ENCODE measurements at regions not wholly inside any gene's neighbourhood (a gene's known extent, or its start where the extent isn't known, plus 50 kb on each side); places are given as distances from the start of the nearest gene placed in this dataset.

DNA sequence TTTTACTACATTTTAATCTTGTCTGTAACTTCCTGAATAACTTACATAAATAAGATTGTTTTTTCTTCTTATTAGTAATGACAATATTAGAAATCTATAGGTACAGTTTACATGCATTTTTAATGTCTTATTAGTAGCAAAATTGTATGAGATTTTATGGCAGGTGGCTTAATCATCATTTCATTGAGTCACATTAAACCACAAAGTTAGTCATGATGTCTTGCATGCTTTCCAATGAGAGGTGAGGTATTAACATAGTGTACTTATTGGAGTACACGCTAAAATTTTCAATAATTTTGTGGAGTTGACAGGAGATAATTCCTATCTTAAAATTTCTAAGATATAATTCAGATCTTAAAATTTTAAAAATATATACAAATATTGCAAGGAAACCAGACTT is 989.6 kb upstream of the ARRDC3 start:
- no peak for ATAC-seq
- H3K36me3 Mint-ChIP-seq = no peaks in the 10 kb centered on the region
- DNase-seq (ENCODE audit: low spot score in 2 of 2) = no peak
- no peak overlapping the region for H3K27ac Mint-ChIP-seq
- peaks cover 12 to 13% of the 10 kb centered on the region in 2 donors for H3K9me3 Mint-ChIP-seq

DNA sequence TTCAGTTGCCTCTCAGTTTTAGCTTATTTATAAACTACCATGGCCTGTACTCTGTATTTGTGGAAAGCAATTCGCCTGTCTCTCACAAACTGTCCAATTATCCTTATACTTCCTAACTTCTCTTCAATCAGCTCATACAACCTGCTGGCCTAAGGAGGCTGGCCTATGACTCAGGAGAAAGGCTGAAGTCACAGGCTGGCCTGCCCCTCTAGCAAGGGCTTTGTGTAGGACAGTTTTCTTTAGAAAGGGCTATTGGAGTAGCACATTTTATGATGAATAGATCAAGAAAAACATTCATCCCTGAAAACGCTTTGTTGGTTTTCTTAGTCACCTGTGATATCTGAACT is 988.7 kb upstream of the ARRDC3 start:
- H3K9me3 Mint-ChIP-seq = peaks cover 12 to 13% of the 10 kb centered on the region in 2 donors
- no peaks in the 10 kb centered on the region for H3K36me3 Mint-ChIP-seq
- ATAC-seq (no peak), DNase-seq (ENCODE audit: low spot score in 2 of 2) (no peak)
- H3K27ac Mint-ChIP-seq = no peak overlapping the region

DNA sequence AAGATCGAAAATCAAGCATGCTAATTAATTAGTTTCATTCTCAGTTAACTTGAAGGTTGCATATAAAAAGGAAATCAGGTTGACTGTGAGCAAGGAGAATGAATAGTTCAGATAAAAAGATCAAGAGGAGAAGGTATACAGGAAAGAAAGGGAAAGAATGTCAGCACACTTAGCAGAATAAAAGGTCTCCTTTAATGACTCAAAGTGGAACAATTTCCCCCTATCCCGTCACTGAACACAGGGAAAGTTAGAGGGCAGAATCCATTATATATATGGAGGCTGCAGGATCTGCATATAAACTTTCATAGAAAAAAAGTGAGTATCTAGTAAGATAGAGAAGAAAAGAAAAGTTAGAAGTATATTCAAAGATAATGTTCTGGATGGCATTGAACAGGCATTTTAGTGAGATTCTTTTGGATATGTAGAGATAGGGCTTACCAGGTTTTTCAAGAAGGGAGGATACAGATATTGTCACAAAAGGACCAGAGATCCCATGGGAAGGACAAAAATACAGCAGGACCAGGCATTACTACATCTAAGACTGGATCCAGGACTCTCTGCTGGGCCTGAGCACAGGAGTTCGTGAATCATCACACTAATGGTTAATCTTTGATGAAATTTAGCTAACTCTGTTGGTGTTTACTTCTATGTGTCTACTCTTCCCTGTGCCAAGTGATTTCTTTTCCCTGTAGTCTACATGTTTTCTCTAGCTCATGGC is 988.2 kb upstream of the ARRDC3 start:
- ATAC-seq = no peak
- no peak for DNase-seq (ENCODE audit: low spot score in 2 of 2)
- Mint-ChIP-seq H3K9me3 (peaks cover 12 to 13% of the 10 kb centered on the region in 2 donors), H3K36me3 (no peaks in the 10 kb centered on the region), H3K27ac (no peak overlapping the region)

DNA sequence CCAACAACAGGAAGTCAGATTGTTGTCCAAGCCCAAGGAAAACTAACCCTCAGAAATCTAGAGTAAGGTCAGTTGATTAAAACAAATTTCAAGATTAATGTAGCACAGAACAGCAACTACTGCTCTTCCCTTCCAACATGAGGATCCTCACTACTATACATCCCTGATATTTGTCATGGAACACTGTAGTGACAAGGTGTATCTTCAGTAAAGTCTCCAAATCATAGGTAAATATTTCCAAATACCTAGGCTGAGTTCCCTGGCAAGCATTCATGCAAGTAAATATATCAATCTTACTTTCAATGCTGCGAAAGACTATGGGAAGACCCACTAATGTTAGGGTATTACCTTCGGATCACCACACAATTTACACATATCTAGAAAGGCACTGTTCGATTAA is 986.9 kb upstream of the ARRDC3 start:
- Mint-ChIP-seq H3K36me3 (no peaks in the 10 kb centered on the region), H3K9me3 (peaks cover 12 to 13% of the 10 kb centered on the region in 2 donors), H3K27ac (no peak overlapping the region)
- no peak for DNase-seq (ENCODE audit: low spot score in 2 of 2)
- no peak for ATAC-seq

DNA sequence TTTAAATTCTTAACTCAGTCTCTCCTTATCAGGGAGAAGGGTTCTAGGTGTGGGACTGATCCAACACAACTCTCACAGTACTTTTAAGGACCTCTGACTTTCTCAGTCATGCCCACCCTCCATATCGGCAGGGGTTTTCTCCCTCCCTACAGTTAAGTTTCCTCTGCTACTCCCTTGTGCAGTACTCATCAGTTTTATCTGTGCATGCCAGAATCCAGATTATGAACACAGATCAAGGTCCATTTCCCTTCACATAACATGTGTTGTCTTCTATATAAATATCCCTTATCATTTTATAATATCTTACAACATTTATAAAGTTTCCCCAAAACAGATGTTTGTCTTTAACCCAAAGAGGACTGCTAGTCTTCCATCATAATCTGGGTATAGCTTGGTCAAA is 986.5 kb upstream of the ARRDC3 start:
- DNase-seq (ENCODE audit: low spot score in 2 of 2) (no peak), ATAC-seq (no peak)
- Mint-ChIP-seq H3K27ac (no peak overlapping the region), H3K36me3 (no peaks in the 10 kb centered on the region), H3K9me3 (peaks cover 12 to 13% of the 10 kb centered on the region in 2 donors)

DNA sequence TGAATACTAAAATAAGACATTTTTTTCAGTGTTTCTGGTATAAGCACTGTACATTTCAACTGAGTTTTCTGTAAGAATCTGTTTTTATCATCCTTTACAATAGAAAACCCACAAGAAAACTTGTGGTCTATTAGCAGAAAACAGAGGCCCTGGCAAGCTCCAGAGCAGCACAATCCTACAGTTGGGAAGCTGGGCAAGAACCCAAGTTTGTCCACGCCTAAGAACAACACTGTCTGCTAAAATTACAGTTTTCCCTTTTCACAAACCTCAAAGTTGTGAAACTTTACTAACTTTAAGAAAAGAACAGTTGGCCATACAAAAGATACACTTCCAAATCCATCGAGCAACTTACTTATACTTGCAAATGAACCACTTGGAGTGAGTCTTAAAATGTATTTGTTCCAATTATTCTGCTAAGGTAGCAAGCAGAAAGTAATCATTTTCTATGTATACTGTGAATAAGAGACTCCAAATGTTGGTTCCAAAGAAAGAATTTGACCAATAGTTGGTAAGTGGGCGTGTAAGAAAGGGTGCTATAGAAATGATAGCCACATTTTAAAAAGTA is 982.0 kb upstream of the ARRDC3 start:
- H3K9me3 Mint-ChIP-seq = peaks cover 5 to 11% of the 10 kb centered on the region in 2 donors
- DNase-seq (ENCODE audit: low spot score in 2 of 2) = no peak
- no peak overlapping the region for H3K27ac Mint-ChIP-seq
- ATAC-seq = no peak
- no peaks in the 10 kb centered on the region for H3K36me3 Mint-ChIP-seq

DNA sequence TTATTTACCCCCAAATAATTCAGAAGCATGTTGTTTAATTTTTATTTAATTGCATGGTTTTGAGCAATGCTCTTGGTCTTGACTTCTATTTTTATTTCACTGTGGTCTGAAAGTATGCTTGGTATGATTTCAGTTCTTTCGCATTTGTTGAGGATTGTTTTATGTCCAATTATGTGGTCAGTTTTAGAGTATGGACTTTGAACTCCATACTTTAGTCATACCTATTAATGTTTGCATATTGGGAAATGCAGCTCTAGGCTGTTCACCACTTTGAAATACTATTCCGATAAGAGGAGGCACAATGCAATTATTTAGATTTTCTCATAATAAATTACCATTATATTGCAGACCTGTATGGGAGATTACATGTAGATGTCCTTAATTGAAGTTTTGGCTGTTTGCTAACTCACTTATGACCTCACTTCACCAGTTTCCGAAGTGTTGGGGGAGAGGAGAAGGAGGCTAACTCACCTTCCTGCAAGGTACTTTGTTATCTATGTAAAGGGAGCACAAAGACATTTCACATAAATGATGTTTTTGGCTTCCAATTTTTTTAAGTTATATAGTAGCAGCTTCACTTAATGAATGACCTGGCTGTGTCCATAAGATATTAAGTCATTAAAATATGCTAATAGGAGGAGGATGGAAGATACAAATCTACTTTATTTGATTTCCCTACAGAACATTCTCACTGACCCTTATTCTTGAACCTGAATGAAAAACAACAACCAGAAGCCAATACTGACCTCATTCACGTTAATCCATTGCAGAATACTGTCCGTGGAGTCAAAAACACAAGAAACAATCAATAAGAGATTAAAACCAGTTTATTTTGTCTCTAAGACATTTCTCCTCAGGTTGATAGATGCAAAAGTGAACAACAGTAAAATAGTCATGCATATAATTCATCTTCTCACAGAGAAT is 970.3 kb upstream of the ARRDC3 start:
- no peak for DNase-seq (ENCODE audit: low spot score in 2 of 2)
- no peak overlapping the region for H3K27ac Mint-ChIP-seq
- ATAC-seq = no peak
- H3K9me3 Mint-ChIP-seq = peaks cover 30 to 32% of the 10 kb centered on the region in 2 donors
- H3K36me3 Mint-ChIP-seq = no peaks in the 10 kb centered on the region

DNA sequence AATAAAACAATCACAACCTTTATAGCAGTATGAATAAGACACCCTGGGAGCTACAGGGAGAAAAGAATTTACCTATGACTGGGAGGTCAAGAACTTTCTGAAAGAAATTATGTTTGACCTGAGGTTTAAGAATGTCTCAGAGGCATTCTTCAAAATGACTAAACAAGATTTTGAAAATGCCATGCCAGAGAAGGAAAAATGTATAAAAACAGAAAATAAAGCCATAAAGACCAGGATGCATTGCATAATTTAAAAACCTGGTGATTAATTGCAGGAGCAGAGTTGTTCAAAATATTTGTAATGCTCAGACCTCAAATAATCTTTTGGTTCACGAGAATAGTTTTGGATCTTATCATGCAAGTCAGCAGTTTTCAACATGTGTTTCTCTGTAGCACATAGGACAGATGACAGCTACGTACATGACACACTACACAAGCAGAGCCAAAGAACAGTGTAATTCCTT is 954.7 kb upstream of the ARRDC3 start:
- Mint-ChIP-seq H3K27ac (no peak overlapping the region), H3K9me3 (peaks cover 4 to 9% of the 10 kb centered on the region in 2 donors), H3K36me3 (no peaks in the 10 kb centered on the region)
- DNase-seq (ENCODE audit: low spot score in 2 of 2) (no peak), ATAC-seq (no peak)

DNA sequence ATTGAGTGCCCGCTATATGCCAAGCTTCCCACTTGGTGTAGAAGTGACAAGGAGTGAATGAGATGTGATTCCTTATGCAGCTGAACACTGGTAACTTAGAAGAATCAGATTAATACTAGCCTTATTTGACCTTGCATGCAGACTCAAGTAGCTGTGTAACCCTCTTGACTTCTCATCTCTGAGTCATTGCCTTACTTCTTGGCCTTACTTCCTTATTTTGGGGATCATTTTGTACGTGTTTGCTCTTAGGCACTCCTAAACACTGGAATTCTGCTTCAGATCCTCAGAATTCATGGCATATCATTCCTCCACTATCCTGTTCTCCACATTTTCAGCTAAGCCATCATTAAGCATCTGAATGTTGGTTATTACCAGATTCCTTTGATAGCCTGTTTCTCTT is 948.9 kb upstream of the ARRDC3 start:
- no peaks in the 10 kb centered on the region for H3K36me3 Mint-ChIP-seq
- peaks cover 9 to 13% of the 10 kb centered on the region in 2 donors for H3K9me3 Mint-ChIP-seq
- H3K27ac Mint-ChIP-seq = no peak overlapping the region
- DNase-seq (ENCODE audit: low spot score in 2 of 2) (no peak), ATAC-seq (no peak)

DNA sequence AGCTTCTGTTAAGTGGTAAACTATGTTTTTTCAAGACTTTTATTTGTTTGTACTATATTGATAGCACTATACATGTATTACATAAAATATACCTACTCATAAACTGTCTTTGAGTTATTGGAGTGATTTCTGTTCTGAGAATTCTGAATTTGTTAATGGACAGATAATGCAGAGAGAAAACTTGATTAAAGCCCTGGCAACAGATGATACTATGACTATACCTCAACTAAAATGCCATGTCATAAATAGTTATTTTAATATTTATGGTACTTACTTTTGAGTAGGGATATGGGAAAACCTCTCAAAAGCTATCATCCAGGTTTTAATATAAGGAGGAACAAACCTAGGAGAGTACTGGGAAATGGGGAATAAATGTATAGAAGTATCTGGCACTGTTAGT is 947.2 kb upstream of the ARRDC3 start:
- Mint-ChIP-seq H3K36me3 (no peaks in the 10 kb centered on the region), H3K9me3 (peaks cover 5 to 9% of the 10 kb centered on the region in 2 donors), H3K27ac (no peak overlapping the region)
- no peak for ATAC-seq
- no peak for DNase-seq (ENCODE audit: low spot score in 2 of 2)

DNA sequence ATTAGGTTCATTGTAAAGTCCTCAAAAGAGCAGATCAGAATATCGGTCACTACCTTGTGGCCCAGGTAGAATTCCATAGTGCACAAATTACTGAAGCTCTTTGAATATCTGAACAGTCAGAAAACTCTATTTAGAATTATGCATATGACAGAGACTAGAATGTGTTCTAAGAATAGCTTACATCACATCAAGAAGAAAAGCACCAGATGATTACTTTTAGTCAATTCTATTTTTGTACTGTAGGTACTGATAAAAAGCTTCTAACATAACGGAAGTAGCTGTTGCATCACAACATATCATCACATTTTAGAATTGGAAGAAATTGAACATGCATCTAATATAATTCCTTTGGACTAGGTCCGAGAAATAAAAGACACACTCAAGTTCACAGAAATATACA is 946.6 kb upstream of the ARRDC3 start:
- no peak for DNase-seq (ENCODE audit: low spot score in 2 of 2)
- H3K36me3 Mint-ChIP-seq = no peaks in the 10 kb centered on the region
- H3K27ac Mint-ChIP-seq = no peak overlapping the region
- no peak for ATAC-seq
- H3K9me3 Mint-ChIP-seq = peaks cover 5 to 9% of the 10 kb centered on the region in 2 donors

DNA sequence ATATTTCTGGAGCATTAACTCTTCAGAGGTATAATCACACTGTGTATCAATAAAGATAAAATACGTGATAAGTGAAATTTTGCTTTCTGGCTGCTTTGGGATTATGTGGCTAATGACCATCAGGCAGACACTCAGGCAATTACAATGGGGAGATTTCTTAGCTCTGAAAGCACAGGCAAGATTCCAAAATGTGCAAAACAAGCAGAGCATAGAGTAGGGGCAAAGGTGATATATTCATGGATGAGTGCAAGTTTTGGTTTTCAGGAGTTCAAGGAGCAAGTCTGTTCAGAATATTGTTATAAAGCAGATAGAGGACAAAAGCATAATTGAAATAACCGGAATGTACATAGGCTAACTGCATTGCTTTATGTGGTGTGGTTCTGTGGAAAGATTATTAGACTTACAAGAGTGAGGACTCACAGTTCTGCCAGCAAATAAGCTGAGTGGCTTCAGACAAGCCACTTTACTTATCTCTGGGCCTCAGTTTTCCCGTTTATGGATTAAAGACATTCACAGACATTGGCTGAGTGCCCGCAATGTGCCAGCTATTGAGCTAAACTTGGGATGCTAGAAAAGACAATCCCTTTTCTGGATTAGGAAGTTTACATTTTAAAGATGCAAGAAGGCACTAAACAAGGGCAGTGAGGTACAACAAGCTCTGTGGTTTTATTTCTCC is 945.6 kb upstream of the ARRDC3 start:
- ATAC-seq (no peak), DNase-seq (ENCODE audit: low spot score in 2 of 2) (no peak)
- Mint-ChIP-seq H3K9me3 (peaks cover 5 to 9% of the 10 kb centered on the region in 2 donors), H3K27ac (no peak overlapping the region), H3K36me3 (no peaks in the 10 kb centered on the region)

DNA sequence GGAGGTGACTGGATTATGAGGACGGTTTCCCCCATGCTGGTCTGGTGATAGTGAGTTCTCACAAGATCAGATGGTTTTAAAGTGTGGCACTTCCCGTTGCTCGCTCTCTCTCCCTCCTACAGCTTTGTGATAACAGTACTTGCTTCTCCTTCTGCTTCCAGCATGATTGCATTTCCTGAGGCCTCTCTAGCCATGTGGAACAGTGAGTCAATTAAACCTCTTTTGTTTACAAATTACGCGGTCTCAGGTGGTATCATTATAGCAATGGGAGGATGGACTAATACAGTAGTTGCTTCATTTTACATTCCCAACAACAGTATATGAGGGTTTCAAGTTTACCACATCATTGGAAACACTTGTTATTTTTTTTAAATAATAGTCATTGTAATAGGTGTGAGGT is 937.3 kb upstream of the ARRDC3 start:
- DNase-seq (ENCODE audit: low spot score in 2 of 2) (no peak), ATAC-seq (no peak)
- Mint-ChIP-seq H3K9me3 (peaks cover 6 to 10% of the 10 kb centered on the region in 2 donors), H3K36me3 (no peaks in the 10 kb centered on the region), H3K27ac (no peak overlapping the region)

DNA sequence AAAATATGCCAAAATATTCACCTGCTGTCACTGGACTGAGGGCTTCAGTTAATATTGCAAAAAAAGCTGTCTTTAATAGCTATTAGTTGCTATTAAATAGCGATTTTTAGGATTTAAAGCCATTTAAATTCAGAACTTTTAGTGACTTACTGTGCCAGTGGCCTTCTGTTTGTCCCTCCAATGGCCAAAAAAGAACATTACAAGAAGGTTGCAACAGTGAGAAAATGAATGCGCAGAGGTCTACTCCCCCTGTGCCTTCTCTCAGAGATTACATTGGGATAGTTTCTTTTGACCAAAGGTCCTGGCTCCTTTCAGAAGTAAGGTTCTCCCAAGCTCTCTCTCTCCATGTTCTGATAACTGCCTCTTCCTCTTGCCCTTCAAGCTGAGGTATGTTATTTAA is 930.3 kb upstream of the ARRDC3 start:
- H3K9me3 Mint-ChIP-seq = peaks cover 0 to 16% of the 10 kb centered on the region in 2 donors
- DNase-seq (ENCODE audit: low spot score in 2 of 2) = no peak
- no peak for ATAC-seq
- H3K27ac Mint-ChIP-seq = no peak overlapping the region
- H3K36me3 Mint-ChIP-seq = no peaks in the 10 kb centered on the region

DNA sequence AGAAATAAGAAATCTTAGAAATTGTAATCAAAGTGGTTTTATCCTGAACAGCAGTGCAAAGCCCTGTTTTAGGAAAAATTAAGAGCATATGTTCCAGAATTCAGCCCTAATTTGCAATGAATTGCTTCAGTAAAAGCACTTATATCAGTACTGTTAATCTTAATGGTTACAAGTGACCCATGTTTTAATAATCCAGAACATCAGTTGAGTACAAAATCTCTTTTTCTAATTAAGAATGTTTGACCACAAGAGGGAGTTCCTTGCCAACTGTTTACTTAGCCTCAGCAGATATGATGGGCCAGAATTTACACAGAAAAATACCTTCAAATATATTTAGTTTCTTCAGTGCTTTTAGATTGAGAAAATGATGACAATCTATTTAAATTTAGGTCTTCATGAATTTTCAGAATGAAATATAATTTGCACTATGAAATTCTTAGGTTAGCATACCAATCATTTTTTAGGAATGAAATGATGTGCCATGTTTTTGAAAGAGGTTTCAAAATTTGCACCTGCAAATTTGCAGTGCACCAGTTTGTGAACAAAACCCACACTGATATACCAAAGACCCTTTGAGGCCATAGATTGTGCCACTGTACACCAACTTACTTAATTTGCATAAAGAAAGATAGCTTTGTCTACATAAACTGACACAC is 926.3 kb upstream of the ARRDC3 start:
- no peak for ATAC-seq
- no peaks in the 10 kb centered on the region for H3K36me3 Mint-ChIP-seq

DNA sequence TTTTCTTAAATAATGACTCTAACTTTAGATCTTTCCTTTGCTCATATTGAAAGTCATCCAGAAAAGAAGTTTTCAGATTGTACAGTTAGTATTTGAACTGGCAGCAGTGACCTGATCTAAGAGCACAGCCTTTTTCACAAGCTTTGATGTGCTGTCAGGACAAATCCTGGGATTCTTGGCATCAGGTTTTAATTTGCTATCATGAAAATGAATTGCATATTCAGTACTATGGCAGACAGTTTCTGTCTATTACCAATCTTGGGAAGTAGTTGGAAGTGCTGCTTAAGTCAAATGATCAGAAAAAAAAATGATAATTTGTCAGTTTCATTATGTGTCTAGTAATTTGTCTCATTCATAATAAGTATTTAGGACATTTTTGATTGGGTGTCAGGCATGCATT is 925.6 kb upstream of the ARRDC3 start:
- Mint-ChIP-seq H3K27ac (no peak overlapping the region), H3K36me3 (no peaks in the 10 kb centered on the region), H3K9me3 (peaks cover 0 to 1% of the 10 kb centered on the region in 2 donors)
- DNase-seq (ENCODE audit: low spot score in 2 of 2) (no peak), ATAC-seq (no peak)

More for the DNA sequence above, 926.3 kb upstream of the ARRDC3 start:
- DNase-seq (ENCODE audit: low spot score in 2 of 2) = no peak
- no peak overlapping the region for H3K27ac Mint-ChIP-seq
- peaks cover 0 to 3% of the 10 kb centered on the region in 2 donors for H3K9me3 Mint-ChIP-seq

All from activated naive CD4-positive, alpha-beta T cell treated with anti-CD3 and anti-CD28 coated beads, Interleukin-2, amount 50 U/mL, for 72 hours (primary cell).